HEK293 (cell line): ENCODE measurements at regions not wholly inside any gene's neighbourhood (a gene's known extent, or its start where the extent isn't known, plus 50 kb on each side); places are given as distances from the start of the nearest gene placed in this dataset.

Source experiments
- CTCF ChIA-PET: fragments of 350-600 bp; formaldehyde crosslinking; extraction: SDS; loops from one replicate; lab custom pipeline; 2021; ENCODE audit warnings: antibody characterized with exemption; lab: Yijun Ruan, JAX
- POLR2A ChIA-PET: fragments of 300-600 bp; formaldehyde crosslinking; extraction: SDS; loops from one replicate; lab custom pipeline; 2020; ENCODE audit warnings: antibody characterized with exemption, inconsistent platforms; lab: Yijun Ruan, JAX
- H3K27ac ChIP-seq: fragments of 200-500 bp; sonication (Bioruptor generic); 2 replicates; pipeline ENCODE4 v1.5.1; 2014; ENCODE audit warnings: low read depth, low read length, control low read depth, inconsistent platforms; ENCODE audit errors: extremely low read depth
- H3K36me3 ChIP-seq, 2 experiments: fragments of 200-500 bp in 1 of 2; sonication (Bioruptor generic) in 1 of 2; 1 replicate in 1 of 2; 2 replicates in 1 of 2; pipeline ENCODE4 v1.5.1; 2014 to 2017; ENCODE audit warnings: inconsistent platforms in 2 of 2, low read length in 2 of 2; ENCODE audit not compliant: control insufficient read depth in 2 of 2, insufficient read depth in 1 of 2
- H3K4me1 ChIP-seq: fragments of 200-500 bp; sonication (Bioruptor generic); 2 replicates; pipeline ENCODE4 v1.5.1; 2014; ENCODE audit warnings: mild to moderate bottlenecking, low read length, inconsistent platforms; ENCODE audit not compliant: control insufficient read depth, insufficient read depth
- H3K4me3 ChIP-seq: 2 replicates; pipeline ENCODE4 v1.5.1; 2011; ENCODE audit warnings: low read depth, mild to moderate bottlenecking, control low read depth, low read length, moderate library complexity
- H3K9me3 ChIP-seq: fragments of 200-500 bp; sonication (Bioruptor generic); 2 replicates; pipeline ENCODE4 v1.5.1; 2014; ENCODE audit warnings: low read depth, low read length, inconsistent platforms; ENCODE audit not compliant: control insufficient read depth, insufficient read depth
- BCL6B ChIP-seq: fragments of 450-650 bp; formaldehyde crosslinking; IDR thresholded peaks from 2 replicates; pipeline ENCODE4 v1.5.1; 2017; ENCODE audit warnings: missing biosample characterization, missing genetic modification characterization
- KLF10 ChIP-seq: fragments of 450-650 bp; IDR thresholded peaks from 2 replicates; pipeline ENCODE4 v1.5.1; 2018; ENCODE audit warnings: missing biosample characterization, mild to moderate bottlenecking, missing genetic modification characterization
- SCRT2 ChIP-seq: fragments of 450-650 bp; formaldehyde crosslinking; IDR thresholded peaks from 2 replicates; pipeline ENCODE4 v1.5.1; 2016; ENCODE audit warnings: missing biosample characterization, missing genetic modification characterization
- ZBTB20 ChIP-seq: fragments of 450-650 bp; formaldehyde crosslinking; IDR thresholded peaks from 2 replicates; pipeline ENCODE4 v1.5.1; 2016; ENCODE audit warnings: missing biosample characterization, missing genetic modification characterization
- ZBTB7A ChIP-seq: fragments of 450-650 bp; formaldehyde crosslinking; IDR thresholded peaks from 2 replicates; pipeline ENCODE4 v1.5.1; 2016; ENCODE audit warnings: low read depth, missing biosample characterization, missing genetic modification characterization
- ZNF146 ChIP-seq: fragments of 450-650 bp; formaldehyde crosslinking; IDR thresholded peaks from 2 replicates; pipeline ENCODE4 v1.5.1; 2016; ENCODE audit warnings: missing biosample characterization, missing genetic modification characterization
- ZNF184 ChIP-seq: fragments of 450-650 bp; IDR thresholded peaks from 2 replicates; pipeline ENCODE4 v1.5.1; 2018; ENCODE audit warnings: missing biosample characterization, mild to moderate bottlenecking, missing genetic modification characterization
- ZNF24 ChIP-seq: fragments of 450-650 bp; formaldehyde crosslinking; IDR thresholded peaks from 2 replicates; pipeline ENCODE4 v1.5.1; 2016; ENCODE audit warnings: missing biosample characterization, missing genetic modification characterization
- ZNF266 ChIP-seq: fragments of 450-650 bp; formaldehyde crosslinking; IDR thresholded peaks from 2 replicates; pipeline ENCODE4 v1.5.1; 2016; ENCODE audit warnings: missing biosample characterization, missing genetic modification characterization, low read depth
- ZNF274 ChIP-seq, 2 experiments: fragments of 200-500 bp in 1 of 2; fragments of 450-650 bp in 1 of 2; sonication (Bioruptor generic) in 1 of 2; formaldehyde crosslinking in 1 of 2; IDR thresholded peaks; 2 replicates each; pipeline versions ENCODE4 v1.5.1 to v1.6.1; 2014 to 2016; ENCODE audit warnings: borderline replicate concordance in 1 of 2, inconsistent platforms in 1 of 2, low read length in 1 of 2, missing biosample characterization in 1 of 2, missing genetic modification characterization in 1 of 2
- ZNF394 ChIP-seq: fragments of 450-650 bp; formaldehyde crosslinking; IDR thresholded peaks from 2 replicates; pipeline ENCODE4 v1.5.1; 2016; ENCODE audit warnings: missing biosample characterization, missing genetic modification characterization, mild to moderate bottlenecking, moderate library complexity, borderline replicate concordance
- ZNF423 ChIP-seq: fragments of 450-650 bp; formaldehyde crosslinking; IDR thresholded peaks from 2 replicates; pipeline ENCODE4 v1.5.1; 2016; ENCODE audit warnings: missing biosample characterization, missing genetic modification characterization
- ZNF510 ChIP-seq: fragments of 450-650 bp; formaldehyde crosslinking; IDR thresholded peaks from 2 replicates; pipeline ENCODE4 v1.5.1; 2018; ENCODE audit warnings: mild to moderate bottlenecking, missing genetic modification characterization, missing biosample characterization; ENCODE audit not compliant: insufficient replicate concordance
- ZNF518A ChIP-seq: fragments of 450-650 bp; formaldehyde crosslinking; conservative IDR thresholded peaks from 2 replicates; pipeline ENCODE4 v1.5.1; 2016; ENCODE audit warnings: low read depth, missing biosample characterization, missing genetic modification characterization
- ZNF544 ChIP-seq: fragments of 450-650 bp; formaldehyde crosslinking; IDR thresholded peaks from 2 replicates; pipeline ENCODE4 v1.5.0; 2017; ENCODE audit warnings: missing biosample characterization, missing genetic modification characterization
- ZNF596 ChIP-seq: fragments of 450-650 bp; IDR thresholded peaks from 2 replicates; pipeline ENCODE4 v1.5.0; 2018; ENCODE audit warnings: missing biosample characterization, mild to moderate bottlenecking, missing genetic modification characterization, moderate library complexity
- ZNF610 ChIP-seq: fragments of 450-650 bp; formaldehyde crosslinking; IDR thresholded peaks from 2 replicates; pipeline ENCODE4 v1.5.1; 2016; ENCODE audit warnings: missing biosample characterization, missing genetic modification characterization, borderline replicate concordance
- ZNF629 ChIP-seq: fragments of 450-650 bp; formaldehyde crosslinking; IDR thresholded peaks from 2 replicates; pipeline ENCODE4 v1.5.1; 2017; ENCODE audit warnings: missing biosample characterization, missing genetic modification characterization
- ZNF677 ChIP-seq: fragments of 450-650 bp; IDR thresholded peaks from 2 replicates; pipeline ENCODE4 v1.5.0; 2018; ENCODE audit warnings: missing biosample characterization, mild to moderate bottlenecking, missing genetic modification characterization, moderate library complexity
- ZNF707 ChIP-seq: fragments of 450-650 bp; formaldehyde crosslinking; IDR thresholded peaks from 2 replicates; pipeline ENCODE4 v1.5.1; 2016; ENCODE audit warnings: missing biosample characterization, missing genetic modification characterization
- ZNF830 ChIP-seq: fragments of 450-650 bp; IDR thresholded peaks from 2 replicates; pipeline ENCODE4 v1.5.0; 2018; ENCODE audit warnings: missing biosample characterization, missing genetic modification characterization, low read depth, mild to moderate bottlenecking, moderate library complexity
- ZXDB ChIP-seq: fragments of 450-650 bp; formaldehyde crosslinking; IDR thresholded peaks from 2 replicates; pipeline ENCODE4 v1.5.1; 2016; ENCODE audit warnings: missing biosample characterization, missing genetic modification characterization

GRCh38 chr5:30000231-30000630, 1193.3 kb upstream of the CDH6 start:
- Histone ChIP-seq H3K36me3 (no peaks in the 10 kb centered on the region), H3K27ac (no peak overlapping the region), H3K9me3 (no peaks in the 10 kb centered on the region), H3K4me1 (no peaks in the 10 kb centered on the region), H3K4me3 (no peak overlapping the region)
- ChIA-PET CTCF (no interaction called here), POLR2A (no interaction called here)
- TF ChIP-seq ZNF394 (tag by site-specific recombination) (no peak), ZNF596 (tag by site-specific recombination) (no peak), ZBTB20 (no peak), ZNF274 (IDR thresholded peaks at IDR 0.05; ENCODE audit: low read length) (no peak), ZNF274 (tag by site-specific recombination; IDR thresholded peaks at IDR 0.05; ENCODE audit: borderline replicate concordance) (no peak), ZNF544 (tag by site-specific recombination) (no peak), ZNF610 (tag by site-specific recombination) (no peak), ZBTB7A (no peak), ZNF24 (tag by site-specific recombination) (no peak), ZXDB (tag by site-specific recombination) (no peak), ZNF707 (tag by site-specific recombination) (no peak), ZNF423 (no peak), KLF10 (tag by site-specific recombination) (no peak), ZNF510 (tag by site-specific recombination) (no peak), ZNF266 (no peak), ZNF677 (tag by site-specific recombination) (no peak), ZNF629 (tag by site-specific recombination) (no peak), ZNF518A (tag by site-specific recombination) (no peak), ZNF146 (no peak), BCL6B (no peak), SCRT2 (tag by site-specific recombination) (no peak)

- TF ChIP-seq ZNF184 (tag by site-specific recombination) = no peak
- TF ChIP-seq ZNF830 (tag by site-specific recombination) = no peak
- TF ChIP-seq, all 188 proteins: peak for 0
- Histone ChIP-seq H3K36me3 (no peaks in the 10 kb centered on the region), H3K27ac (no peak overlapping the region), H3K4me3 (no peak overlapping the region), H3K4me1 (no peaks in the 10 kb centered on the region), H3K9me3 (no peaks in the 10 kb centered on the region)
- CTCF ChIA-PET = no interaction called here
- POLR2A ChIA-PET = no interaction called here
These were observed 1198.3 kb upstream of the CDH6 start for GRCh38 chr5:29995154-29995553.
